GM12878 (cell line): ENCODE measurements at regions not wholly inside any gene's neighbourhood (a gene's known extent, or its start where the extent isn't known, plus 50 kb on each side); places are given as distances from the start of the nearest gene placed in this dataset.
"Not testable (repeated sequence)": the region's sequence is repeated elsewhere in the genome, so short reads cannot be mapped to it uniquely, and the experiment has no call there.

Experiments used
- ATAC-seq: fragments of 200-7000 bp; cut with Tn5 transposase; 3 replicates; pipeline ENCODE4 v1.9.1; 2020; ENCODE audit warnings: mild to moderate bottlenecking, moderate library complexity
- BruUV-seq: library from RNA; stranded (reverse); fragments of 400-500 nt; replicated peaks from 2 replicates; lab custom pipeline; 2021; lab: Mats Ljungman, UMichigan
- CTCF ChIA-PET: fragments of 300-600 bp; sonication (Branson Sonifier 250); formaldehyde crosslinking; extraction: SDS; loops from one replicate; lab custom pipeline; 2021; ENCODE audit warnings: inconsistent platforms; lab: Yijun Ruan, JAX
- POLR2A ChIA-PET: fragments of 350-600 bp; formaldehyde crosslinking; extraction: SDS; loops from one replicate; lab custom pipeline; 2021; ENCODE audit warnings: inconsistent platforms; lab: Charles Lee
- RAD21 ChIA-PET: fragments of 300-600 bp; sonication (Branson Sonifier 250); formaldehyde crosslinking; loops from one replicate; lab custom pipeline; 2023; ENCODE audit warnings: antibody characterized with exemption; ENCODE audit not compliant: unreplicated experiment; lab: Charles Lee
- SMC1A ChIA-PET: fragments of 300-600 bp; sonication (Branson Sonifier 250); formaldehyde crosslinking; loops from one replicate; lab custom pipeline; 2023; ENCODE audit not compliant: unreplicated experiment, uncharacterized antibody; lab: Charles Lee
- DNase-seq: peaks from one replicate; pipeline ENCODE4 v3.0.0-alpha.2; 2011; ENCODE audit warnings: low read depth, low spot score
- FAIRE-seq: peaks from 3 replicates; lab custom pipeline; 2011; peaks lifted over from hg19 to GRCh38; lab: Jason Lieb, UNC
- H2AFZ ChIP-seq: 2 replicates; pipeline ENCODE4 v1.6.0; 2011; ENCODE audit warnings: low read depth, low read length, control low read depth; ENCODE audit not compliant: control insufficient read depth
- H3K27ac ChIP-seq: 2 replicates; pipeline ENCODE4 v1.5.1; 2011; ENCODE audit warnings: control low read depth; ENCODE audit not compliant: control insufficient read depth, insufficient read depth
- H3K27me3 ChIP-seq, 2 experiments: replicated peaks in 1 of 2; 2 replicates each; pipeline versions ENCODE4 v1.6.0 to v1.6.1; 2011; ENCODE audit warnings: low read length in 1 of 2; ENCODE audit not compliant: control insufficient read depth in 2 of 2, insufficient read depth in 2 of 2
- H3K36me3 ChIP-seq, 2 experiments: 2 replicates each; pipeline ENCODE4 v1.5.1; 2011; ENCODE audit warnings: low read length in 1 of 2; ENCODE audit not compliant: control insufficient read depth in 2 of 2, insufficient read depth in 2 of 2
- H3K4me1 ChIP-seq: 2 replicates; pipeline ENCODE4 v1.6.1; 2011; ENCODE audit warnings: mild to moderate bottlenecking, low read length, moderate library complexity, mixed read lengths; ENCODE audit not compliant: control insufficient read depth, insufficient read depth
- H3K4me2 ChIP-seq: 2 replicates; pipeline ENCODE4 v1.6.0; 2011; ENCODE audit warnings: control low read depth; ENCODE audit not compliant: control insufficient read depth, insufficient read depth
- H3K4me3 ChIP-seq: fragments of 200-600 bp; sonication (generic); 2 replicates; pipeline ENCODE4 v1.5.1; 2016
- H3K79me2 ChIP-seq: 2 replicates; pipeline ENCODE4 v1.6.0; 2011; ENCODE audit warnings: low read length; ENCODE audit not compliant: control insufficient read depth, insufficient read depth
- H3K9ac ChIP-seq: 2 replicates; pipeline ENCODE4 v1.8.0; 2011; ENCODE audit warnings: low read length, control low read depth, mixed read lengths; ENCODE audit not compliant: control insufficient read depth, insufficient read depth
- H3K9me3 ChIP-seq: replicated peaks from 3 replicates; pipeline ENCODE4 v1.5.1; 2011; ENCODE audit warnings: mild to moderate bottlenecking, low read length; ENCODE audit not compliant: control insufficient read depth, insufficient read depth
- H4K20me1 ChIP-seq: 2 replicates; pipeline ENCODE4 v1.6.0; 2011; ENCODE audit not compliant: control insufficient read depth, insufficient read depth
- WGBS: methylation state at CpG from one replicate; pipeline ENCODE4 v1.1.6; 2016; ENCODE audit warnings: low lambda C conversion rate; ENCODE audit not compliant: insufficient replicate concordance, insufficient coverage; ENCODE audit errors: missing lambda C conversion rate; 5-methylcytosine and 5-hydroxymethylcytosine counted together
- in situ Hi-C: fragments of 300-500 bp; cut with MboI; formaldehyde crosslinking; loops from 9 replicates; pipeline ENCODE4 v1.14.3; 2018; ENCODE audit warnings: mixed read lengths
- intact Hi-C: fragments of 100-400 bp; cut with micrococcal nuclease; formaldehyde crosslinking; loops from one replicate; pipeline ENCODE4 v1.14.2; 2022; ENCODE audit not compliant: unreplicated experiment

- ATAC-seq, H3K27ac ChIP-seq, RAD21 ChIA-PET, H3K27me3 ChIP-seq, in situ Hi-C loops, DNase-seq, H3K79me2 ChIP-seq, POLR2A ChIA-PET, H3K36me3 ChIP-seq, H2AFZ ChIP-seq, H3K4me3 ChIP-seq, BruUV-seq, H3K4me1 ChIP-seq, H3K4me2 ChIP-seq, H3K9me3 ChIP-seq, H4K20me1 ChIP-seq, intact Hi-C loops, H3K9ac ChIP-seq, CTCF ChIA-PET, SMC1A ChIA-PET: not testable (repeated sequence)
- peak; percentile 56 for FAIRE-seq
- WGBS = 63% methylated on average over 6 of the region's 9 CpGs
Observed at GRCh38 chr16:88185406-88185805, 197.4 kb upstream of the ZNF469 start.

DNA sequence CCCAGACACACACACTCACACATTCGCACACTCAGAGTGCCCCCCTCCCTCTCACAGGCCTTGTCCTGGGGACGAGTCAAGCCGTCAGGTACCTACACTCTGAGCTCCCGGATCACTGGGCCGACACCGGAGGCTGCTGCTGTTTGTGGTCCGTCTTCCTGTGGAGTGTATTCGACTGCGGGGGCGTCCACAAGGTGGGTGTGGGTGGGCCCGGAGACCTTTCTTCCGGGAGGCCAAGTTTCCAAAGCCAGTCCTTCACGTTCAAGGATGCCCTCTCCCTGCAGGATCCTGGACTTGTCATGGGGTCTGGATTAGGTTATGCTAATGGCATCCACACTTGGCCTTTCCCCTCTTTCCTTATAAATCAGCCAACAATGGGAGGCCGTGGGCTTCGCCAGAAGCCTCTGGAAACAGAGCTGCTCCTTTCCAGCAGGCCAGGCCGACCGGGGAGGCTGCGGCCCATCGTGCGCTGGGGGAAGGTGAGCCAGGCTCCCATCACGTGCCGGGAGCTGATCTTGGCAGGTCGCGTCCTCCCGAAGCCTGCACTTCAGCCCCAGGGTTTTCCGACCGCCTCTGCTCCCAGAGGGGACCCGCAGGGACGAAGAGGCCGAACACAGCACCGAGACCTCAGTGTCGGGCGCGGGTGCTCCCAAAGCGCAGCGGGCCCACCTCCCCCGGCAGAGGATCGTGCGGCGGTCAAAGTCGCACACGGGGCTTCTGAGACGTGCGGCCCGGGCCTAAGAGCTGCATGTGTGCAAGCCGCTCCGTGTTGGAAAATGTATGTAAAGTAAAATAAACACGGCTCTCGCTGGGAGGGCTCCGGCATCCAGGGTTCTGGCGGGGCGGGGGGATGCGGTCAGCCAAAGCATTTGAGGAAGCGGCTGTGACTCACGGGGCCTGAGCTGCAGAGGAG lies 196.5 kb upstream of the ZNF469 start:
- not testable (repeated sequence) for H3K36me3 ChIP-seq

DNA sequence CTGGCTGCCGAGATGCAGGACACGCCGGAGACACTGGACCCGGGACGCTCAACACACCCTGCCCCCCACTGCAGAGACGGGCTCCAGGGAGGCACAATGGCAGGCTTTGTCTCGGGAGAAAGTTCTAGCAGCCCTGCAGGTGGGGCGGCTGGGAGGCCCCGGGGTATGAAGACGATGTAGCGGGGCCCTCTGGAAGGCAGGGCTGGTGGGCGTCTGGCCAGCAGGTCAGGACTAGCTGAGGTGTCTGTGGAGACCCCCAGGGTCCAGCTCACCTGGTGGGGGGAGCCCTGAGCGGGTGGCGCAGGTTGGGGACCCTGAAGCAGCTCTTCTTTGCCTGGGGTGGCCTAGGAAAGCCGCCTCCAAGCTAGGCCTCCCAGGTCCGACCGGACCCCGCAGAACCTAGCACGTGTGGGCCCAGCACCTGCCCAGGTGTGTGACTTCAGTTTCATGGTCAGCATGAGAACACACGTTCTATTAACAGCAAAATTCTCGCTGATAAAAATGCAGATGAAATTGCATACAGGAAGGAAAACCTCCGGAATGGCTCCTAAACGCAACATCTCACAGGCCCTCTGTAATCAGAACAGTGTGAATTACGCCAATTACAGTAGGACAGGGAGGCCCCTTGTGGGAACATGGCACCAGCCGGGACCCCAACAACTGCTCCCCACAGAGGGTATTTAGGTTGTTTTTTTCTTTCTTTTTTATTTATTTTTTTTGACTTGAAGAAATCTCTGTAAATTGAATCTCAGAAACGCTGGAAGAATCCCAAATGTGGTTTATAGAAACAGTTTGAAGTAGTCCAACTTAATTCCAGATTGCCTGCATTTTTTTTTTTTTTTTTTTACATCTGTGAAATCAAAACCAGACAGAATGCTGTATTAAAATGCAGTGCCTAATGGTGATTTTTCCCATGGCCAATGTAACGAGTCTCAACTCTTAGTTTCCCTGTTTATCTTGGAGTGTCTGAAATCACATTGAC lies 195.6 kb upstream of the ZNF469 start:
- BruUV-seq, RAD21 ChIA-PET, H3K79me2 ChIP-seq, H3K9ac ChIP-seq, H3K36me3 ChIP-seq, SMC1A ChIA-PET, ATAC-seq, H4K20me1 ChIP-seq, intact Hi-C loops, H3K27me3 ChIP-seq, CTCF ChIA-PET, H3K4me1 ChIP-seq, H3K9me3 ChIP-seq, FAIRE-seq, H3K4me2 ChIP-seq, H3K4me3 ChIP-seq, H2AFZ ChIP-seq, H3K27ac ChIP-seq, in situ Hi-C loops, POLR2A ChIA-PET, DNase-seq: not testable (repeated sequence)
- 35% methylated on average over 13 of the region's 27 CpGs for WGBS

More for the DNA sequence above, 196.5 kb upstream of the ZNF469 start:
- SMC1A ChIA-PET, H4K20me1 ChIP-seq, H3K79me2 ChIP-seq, H3K9me3 ChIP-seq, H3K27ac ChIP-seq, H3K27me3 ChIP-seq, H3K9ac ChIP-seq, intact Hi-C loops, H2AFZ ChIP-seq, H3K4me3 ChIP-seq, POLR2A ChIA-PET, FAIRE-seq, ATAC-seq, CTCF ChIA-PET, RAD21 ChIA-PET, H3K4me2 ChIP-seq, in situ Hi-C loops, H3K4me1 ChIP-seq, DNase-seq, BruUV-seq: not testable (repeated sequence)
- WGBS = 65% methylated on average over 49 of the region's 55 CpGs
